ENCODE measurements at regions not wholly inside any gene's neighbourhood (a gene's known extent, or its start where the extent isn't known, plus 50 kb on each side); places are given as distances from the start of the nearest gene placed in this dataset.

GRCh38 chr5:71907001-71907588, 188.0 kb downstream of the CARTPT start:
- H3K27ac Mint-ChIP-seq = peak overlapping the region; percentile 51

GRCh38 chr5:71907608-71908145, 188.6 kb downstream of the CARTPT start:
- Mint-ChIP-seq H3K4me1 (peaks cover 31% of the 10 kb centered on the region), H3K4me3 (no peak overlapping the region), H3K27ac (peak overlapping the region; percentile 51), H3K9me3 (peaks cover 15% of the 10 kb centered on the region), H3K36me3 (ENCODE audit: low read depth) (no peaks in the 10 kb centered on the region), H3K27me3 (ENCODE audit: low read depth, poor library complexity) (peaks cover 9% of the 10 kb centered on the region)
- no peak for DNase-seq
- no peak for TF ChIP-seq CTCF (IDR thresholded peaks at IDR 0.05)

More at GRCh38 chr5:71907001-71907588, 188.0 kb downstream of the CARTPT start:
- Mint-ChIP-seq H3K9me3 (peaks cover 15% of the 10 kb centered on the region), H3K36me3 (ENCODE audit: low read depth) (no peaks in the 10 kb centered on the region), H3K4me3 (no peak overlapping the region), H3K27me3 (ENCODE audit: low read depth, poor library complexity) (peaks cover 9% of the 10 kb centered on the region), H3K4me1 (peaks cover 31% of the 10 kb centered on the region)
- no peak for TF ChIP-seq CTCF (IDR thresholded peaks at IDR 0.05)
- DNase-seq = no peak

- peaks cover 11% of the 10 kb centered on the region for H3K9me3 Mint-ChIP-seq
- DNase-seq = no peak
- no peak overlapping the region for H3K4me3 Mint-ChIP-seq
- peaks cover 4% of the 10 kb centered on the region for H3K27me3 Mint-ChIP-seq (ENCODE audit: low read depth, poor library complexity)
- H3K4me1 Mint-ChIP-seq = peaks cover 30% of the 10 kb centered on the region
- no peaks in the 10 kb centered on the region for H3K36me3 Mint-ChIP-seq (ENCODE audit: low read depth)
- TF ChIP-seq CTCF (IDR thresholded peaks at IDR 0.05) = no peak
- no peak overlapping the region for H3K27ac Mint-ChIP-seq
Measured at GRCh38 chr5:71910741-71911140, 191.7 kb downstream of the CARTPT start.

GRCh38 chr5:71912021-71912420, 192.9 kb downstream of the CARTPT start:
- DNase-seq = no peak
- Mint-ChIP-seq H3K27ac (no peak overlapping the region), H3K9me3 (peaks cover 17% of the 10 kb centered on the region), H3K4me1 (peaks cover 17% of the 10 kb centered on the region), H3K36me3 (ENCODE audit: low read depth) (no peaks in the 10 kb centered on the region), H3K27me3 (ENCODE audit: low read depth, poor library complexity) (peaks cover 4% of the 10 kb centered on the region), H3K4me3 (no peak overlapping the region)
- TF ChIP-seq CTCF (IDR thresholded peaks at IDR 0.05) = no peak

- no peak for DNase-seq
- peaks cover 6% of the 10 kb centered on the region for H3K27me3 Mint-ChIP-seq (ENCODE audit: low read depth, poor library complexity)
- no peaks in the 10 kb centered on the region for H3K36me3 Mint-ChIP-seq (ENCODE audit: low read depth)
- no peak overlapping the region for H3K4me3 Mint-ChIP-seq
- peaks cover 34% of the 10 kb centered on the region for H3K9me3 Mint-ChIP-seq
- H3K4me1 Mint-ChIP-seq = no peaks in the 10 kb centered on the region
- H3K27ac Mint-ChIP-seq = no peak overlapping the region
- no peak for TF ChIP-seq CTCF (IDR thresholded peaks at IDR 0.05)
Measured at GRCh38 chr5:71914281-71914680, 193.0 kb upstream of the MAP1B start.

GRCh38 chr5:71922584-71923106, 184.6 kb upstream of the MAP1B start:
- Mint-ChIP-seq H3K9me3 (peaks cover 31% of the 10 kb centered on the region), H3K4me1 (peaks cover 14% of the 10 kb centered on the region), H3K36me3 (ENCODE audit: low read depth) (no peaks in the 10 kb centered on the region), H3K27ac (no peak overlapping the region), H3K4me3 (no peak overlapping the region), H3K27me3 (ENCODE audit: low read depth, poor library complexity) (peaks cover 3% of the 10 kb centered on the region)
- no peak for DNase-seq
- no peak for TF ChIP-seq CTCF (IDR thresholded peaks at IDR 0.05)

Measured in nephron progenitor cell (in vitro differentiated cells).